Stimulated activated CD4-positive, alpha-beta T cell treated with anti-CD3 and anti-CD28 coated beads, TNF-alpha, amount 100 ng/mL, for 24 hours (primary cell): ENCODE measurements at regions not wholly inside any gene's neighbourhood (a gene's known extent, or its start where the extent isn't known, plus 50 kb on each side); places are given as distances from the start of the nearest gene placed in this dataset.

Experiments used
- DNase-seq, 3 experiments: peaks; one replicate each; pipeline ENCODE4 v3.0.0-alpha.2; 2020; ENCODE audit warnings: low read depth in 3 of 3

DNA sequence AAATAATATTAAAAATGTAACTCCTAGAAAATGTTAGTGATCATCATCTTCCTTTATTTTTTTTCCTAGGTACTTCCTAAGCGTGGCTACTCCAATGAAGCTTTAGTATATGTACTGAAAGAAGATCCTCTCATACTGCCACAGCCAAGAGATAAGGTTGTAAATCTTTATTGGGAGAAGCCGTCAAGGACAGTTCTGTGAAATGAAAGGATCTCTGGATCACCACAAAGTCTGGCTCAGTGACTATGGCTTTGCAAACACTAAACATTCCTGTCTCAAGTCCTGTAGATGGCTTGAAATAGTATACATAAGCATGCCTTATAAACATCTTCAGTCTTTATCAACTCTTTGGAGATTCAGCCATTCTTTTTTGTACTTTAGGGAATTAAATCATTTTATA is 61.2 kb upstream of the DPH5 start:
- no peak for DNase-seq

DNA sequence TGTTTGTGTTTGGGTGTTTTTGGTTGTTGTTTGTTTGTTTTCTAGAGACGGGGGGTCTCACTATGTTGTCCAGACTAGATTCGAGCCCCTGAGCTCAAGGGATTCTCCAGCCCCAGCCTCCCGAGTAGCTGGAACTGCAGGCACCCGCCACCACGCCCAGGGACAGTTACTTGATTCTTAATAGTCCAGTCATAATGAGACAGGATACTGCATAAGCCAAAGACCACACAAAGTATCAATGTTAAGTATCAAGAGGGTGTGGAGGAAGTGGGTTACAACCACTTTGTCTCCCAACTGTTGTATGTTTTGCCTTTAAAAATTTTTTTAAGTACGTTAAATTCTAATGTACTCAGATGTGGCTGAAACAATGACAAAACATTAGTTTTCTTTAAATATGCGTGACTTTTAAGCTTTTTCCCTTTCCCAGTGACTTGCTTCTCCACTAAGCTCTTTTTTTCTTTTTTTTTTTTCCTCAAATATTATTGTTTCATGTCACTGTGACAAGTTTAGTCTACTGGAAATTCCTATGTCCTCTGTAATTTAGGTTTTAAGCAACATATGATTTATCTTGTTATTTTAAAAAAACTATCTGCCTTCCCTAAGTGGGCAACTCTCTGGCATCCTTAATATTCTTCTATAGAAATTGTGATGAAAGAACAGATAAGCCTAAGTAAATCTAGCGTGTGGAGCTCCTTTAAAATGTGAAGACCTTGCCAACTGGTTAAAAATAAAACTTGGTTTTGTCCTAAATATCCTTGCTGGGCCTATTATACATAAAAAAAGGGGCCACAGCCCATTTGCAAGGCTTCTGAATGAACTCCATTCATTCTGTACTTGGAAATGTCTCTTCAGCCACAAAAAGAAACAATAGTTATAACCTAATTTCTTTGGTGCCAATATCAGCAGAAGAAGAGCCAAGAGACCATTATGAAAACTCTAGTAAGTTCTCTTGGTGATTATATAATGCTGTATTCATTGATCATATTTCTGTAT is 56.2 kb upstream of the DPH5 start:
- DNase-seq: peak in 2 of 3 experiments; percentile 4 to 44

DNA sequence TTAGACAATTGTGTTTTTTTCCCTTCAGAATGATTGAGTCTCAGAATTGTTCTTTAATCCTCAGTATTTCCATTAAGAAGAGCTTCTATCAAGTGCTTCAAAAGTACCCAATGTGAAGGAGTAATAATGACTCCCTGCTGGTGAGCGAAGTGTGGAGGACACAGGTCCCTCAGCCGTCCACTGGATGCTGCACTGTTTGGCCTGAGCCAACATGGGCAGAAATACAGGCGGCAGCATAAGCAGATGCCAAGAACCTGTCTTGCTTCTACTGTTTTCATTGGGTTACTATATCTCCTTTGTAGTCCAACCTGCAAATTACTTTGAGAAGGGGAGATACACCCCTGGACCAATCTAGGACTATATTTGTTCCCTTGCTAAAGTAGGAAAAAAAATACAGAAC is 55.3 kb upstream of the DPH5 start:
- DNase-seq: no peak

DNA sequence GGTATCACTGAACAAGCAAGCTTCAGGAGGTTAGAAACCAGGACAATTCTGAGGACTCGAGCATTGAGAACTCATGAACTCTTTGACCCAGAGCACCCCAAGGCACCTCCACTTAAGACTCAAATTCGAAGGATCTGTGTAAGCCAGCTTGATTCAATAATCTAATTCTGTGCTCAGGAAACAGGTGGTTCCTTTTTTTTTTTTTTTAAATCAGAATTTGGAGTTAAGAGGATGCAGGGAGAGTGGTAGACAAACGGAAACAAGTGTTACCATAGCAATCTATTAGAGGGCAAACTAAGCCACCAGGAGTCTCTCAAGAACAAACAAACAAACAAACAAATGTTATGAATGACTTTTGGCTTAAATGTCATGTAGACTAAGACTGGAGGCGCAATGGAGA is 53.8 kb upstream of the DPH5 start:
- no peak for DNase-seq

DNA sequence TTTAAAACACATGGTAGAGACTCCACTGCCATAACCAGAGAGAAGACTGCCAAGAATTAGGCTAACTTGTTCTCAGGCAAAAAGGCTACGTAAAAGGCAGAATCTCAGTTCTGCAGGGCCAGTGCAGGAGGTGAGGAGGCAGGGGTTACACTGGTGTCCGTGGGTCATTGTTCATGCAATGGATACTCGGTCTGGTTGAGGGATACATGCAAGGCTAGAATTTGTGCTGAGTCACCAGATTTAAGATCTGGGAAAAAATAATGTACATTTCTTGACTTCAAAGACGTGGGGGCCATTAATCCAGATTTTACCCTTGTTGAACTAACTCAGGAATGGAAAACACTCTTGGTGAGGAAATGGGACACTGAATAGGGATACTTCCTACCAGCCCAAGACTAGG is 52.3 kb upstream of the DPH5 start:
- DNase-seq: no peak

DNA sequence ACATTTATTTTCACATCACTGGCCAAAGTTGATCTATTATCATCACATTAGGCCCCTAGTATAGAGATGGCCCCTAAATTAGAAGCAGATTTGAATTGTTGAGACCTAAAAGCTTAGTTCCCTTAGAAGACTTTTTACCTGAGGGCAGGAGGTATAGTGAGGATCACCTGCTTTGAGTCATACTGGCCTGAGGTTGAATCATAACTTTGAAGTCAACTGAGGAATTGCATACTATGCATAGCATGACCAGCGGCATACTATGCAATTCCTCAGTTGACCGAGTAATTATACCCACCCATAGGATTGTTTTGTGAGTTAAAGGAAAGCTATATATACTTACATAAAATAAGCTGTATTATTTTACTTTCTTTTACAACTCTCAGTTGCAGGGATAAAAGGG is 50.3 kb upstream of the DPH5 start:
- DNase-seq: no peak
